ENCODE measurements at regions not wholly inside any gene's neighbourhood (a gene's known extent, or its start where the extent isn't known, plus 50 kb on each side); places are given as distances from the start of the nearest gene placed in this dataset.

GRCh38 chr14:101033006-101033405 lies 129.5 kb upstream of the RTL1 start:
- TF ChIP-seq CTCF (conservative IDR thresholded peaks at IDR 0.05; ENCODE audit: low read length) (no peak), EZH2phosphoT487 (IDR thresholded peaks at IDR 0.05; ENCODE audit: borderline replicate concordance, low read depth, low read length) (no peak)

Data from OCI-LY7 (cell line).